ENCODE measurements at regions not wholly inside any gene's neighbourhood (a gene's known extent, or its start where the extent isn't known, plus 50 kb on each side); places are given as distances from the start of the nearest gene placed in this dataset.

GRCh38 chr2:30315391-30316063, 84.2 kb downstream of the LBH start:
- TF ChIP-seq FOXM1 (IDR thresholded peaks at IDR 0.05; ENCODE audit: borderline replicate concordance, low read depth) (no peak), EGR1 (IDR thresholded peaks at IDR 0.05) (no peak), MAX (IDR thresholded peaks at IDR 0.05) (no peak), EP300 (IDR thresholded peaks at IDR 0.05; ENCODE audit: borderline replicate concordance) (no peak), RAD21 (IDR thresholded peaks at IDR 0.05; ENCODE audit: low read depth) (no peak), USF1 (IDR thresholded peaks at IDR 0.05) (no peak), ZBTB7A (IDR thresholded peaks at IDR 0.05; ENCODE audit: low read depth) (no peak), CEBPB (IDR thresholded peaks at IDR 0.05) (no peak), CREB1 (IDR thresholded peaks at IDR 0.05; ENCODE audit: low read depth) (no peak), REST (IDR thresholded peaks at IDR 0.05; ENCODE audit: low read depth) (no peak), YY1 (IDR thresholded peaks at IDR 0.05; ENCODE audit: low read depth) (no peak), NFIC (IDR thresholded peaks at IDR 0.05) (no peak), TAF1 (IDR thresholded peaks at IDR 0.05; ENCODE audit: low read depth) (no peak), TCF12 (IDR thresholded peaks at IDR 0.05; ENCODE audit: low read depth) (no peak), TEAD4 (IDR thresholded peaks at IDR 0.05) (no peak)

- TF ChIP-seq RAD21 (IDR thresholded peaks at IDR 0.05; ENCODE audit: low read depth): no peak
- no peak for TF ChIP-seq EP300 (IDR thresholded peaks at IDR 0.05; ENCODE audit: borderline replicate concordance)
- TF ChIP-seq TAF1 (IDR thresholded peaks at IDR 0.05; ENCODE audit: low read depth): no peak
- TF ChIP-seq TEAD4 (IDR thresholded peaks at IDR 0.05): no peak
- TF ChIP-seq CEBPB (IDR thresholded peaks at IDR 0.05): no peak
- no peak for TF ChIP-seq NFIC (IDR thresholded peaks at IDR 0.05)
Measured at GRCh38 chr2:30316408-30316807, 85.1 kb downstream of the LBH start.

GRCh38 chr2:30318987-30319782, 87.9 kb downstream of the LBH start:
- no peak for TF ChIP-seq EP300 (IDR thresholded peaks at IDR 0.05; ENCODE audit: borderline replicate concordance)
- no peak for TF ChIP-seq ZBTB7A (IDR thresholded peaks at IDR 0.05; ENCODE audit: low read depth)
- no peak for TF ChIP-seq CREB1 (IDR thresholded peaks at IDR 0.05; ENCODE audit: low read depth)
- no peak for TF ChIP-seq TCF12 (IDR thresholded peaks at IDR 0.05; ENCODE audit: low read depth)
- no peak for TF ChIP-seq MAX (IDR thresholded peaks at IDR 0.05)
- no peak for TF ChIP-seq RAD21 (IDR thresholded peaks at IDR 0.05; ENCODE audit: low read depth)
- TF ChIP-seq TAF1 (IDR thresholded peaks at IDR 0.05; ENCODE audit: low read depth): no peak
- TF ChIP-seq USF1 (IDR thresholded peaks at IDR 0.05): no peak
- no peak for TF ChIP-seq TEAD4 (IDR thresholded peaks at IDR 0.05)
- TF ChIP-seq CEBPB (IDR thresholded peaks at IDR 0.05): no peak
- no peak for TF ChIP-seq FOXM1 (IDR thresholded peaks at IDR 0.05; ENCODE audit: borderline replicate concordance, low read depth)
- TF ChIP-seq YY1 (IDR thresholded peaks at IDR 0.05; ENCODE audit: low read depth): no peak
- TF ChIP-seq NFIC (IDR thresholded peaks at IDR 0.05): no peak
- TF ChIP-seq REST (IDR thresholded peaks at IDR 0.05; ENCODE audit: low read depth): no peak

- TF ChIP-seq MAX (IDR thresholded peaks at IDR 0.05) (no peak), RAD21 (IDR thresholded peaks at IDR 0.05; ENCODE audit: low read depth) (no peak), USF1 (IDR thresholded peaks at IDR 0.05) (no peak)
Measured at GRCh38 chr2:30321466-30321865, 90.1 kb downstream of the LBH start.

- TF ChIP-seq CEBPB (IDR thresholded peaks at IDR 0.05): no peak
- no peak for TF ChIP-seq ZBTB7A (IDR thresholded peaks at IDR 0.05; ENCODE audit: low read depth)
Measured at GRCh38 chr2:30323499-30323898, 92.2 kb downstream of the LBH start.
